Activated CD4-positive, alpha-beta memory T cell treated with anti-CD3 and anti-CD28 coated beads, Interleukin-2, amount 10 ng/mL, durations not matched to agents 7 days and 5 days (primary cell): ENCODE measurements at regions not wholly inside any gene's neighbourhood (a gene's known extent, or its start where the extent isn't known, plus 50 kb on each side); places are given as distances from the start of the nearest gene placed in this dataset.
"Not testable (repeated sequence)": the region's sequence is repeated elsewhere in the genome, so short reads cannot be mapped to it uniquely, and the experiment has no call there.

Source experiments
- CTCF ChIA-PET: fragments of 350-600 bp; sonication (Branson Sonifier 250); formaldehyde crosslinking; loops from one replicate; lab custom pipeline; 2021; ENCODE audit warnings: antibody characterized with exemption, inconsistent platforms; lab: Charles Lee
- POLR2A ChIA-PET: fragments of 350-600 bp; sonication (Branson Sonifier 250); formaldehyde crosslinking; loops from one replicate; lab custom pipeline; 2021; ENCODE audit warnings: antibody characterized with exemption; lab: Charles Lee
- DNase-seq: peaks from one replicate; pipeline ENCODE4 v3.0.0-alpha.2; 2020
- H3K27ac Mint-ChIP-seq: one replicate; pipeline ENCODE4 v1.8.0; 2021; ENCODE audit warnings: mild to moderate bottlenecking, mixed read lengths
- H3K27me3 Mint-ChIP-seq: one replicate; pipeline ENCODE4 v1.8.0; 2021; ENCODE audit warnings: mixed read lengths
- H3K36me3 Mint-ChIP-seq: one replicate; pipeline ENCODE4 v1.8.0; 2021; ENCODE audit warnings: low read depth, mixed read lengths
- H3K4me1 Mint-ChIP-seq: one replicate; pipeline ENCODE4 v1.8.0; 2021; ENCODE audit warnings: mixed read lengths
- H3K4me3 Mint-ChIP-seq: one replicate; pipeline ENCODE4 v1.8.0; 2021; ENCODE audit warnings: mild to moderate bottlenecking, mixed read lengths
- H3K9me3 Mint-ChIP-seq: one replicate; pipeline ENCODE4 v1.8.0; 2021; ENCODE audit warnings: mixed read lengths

DNA sequence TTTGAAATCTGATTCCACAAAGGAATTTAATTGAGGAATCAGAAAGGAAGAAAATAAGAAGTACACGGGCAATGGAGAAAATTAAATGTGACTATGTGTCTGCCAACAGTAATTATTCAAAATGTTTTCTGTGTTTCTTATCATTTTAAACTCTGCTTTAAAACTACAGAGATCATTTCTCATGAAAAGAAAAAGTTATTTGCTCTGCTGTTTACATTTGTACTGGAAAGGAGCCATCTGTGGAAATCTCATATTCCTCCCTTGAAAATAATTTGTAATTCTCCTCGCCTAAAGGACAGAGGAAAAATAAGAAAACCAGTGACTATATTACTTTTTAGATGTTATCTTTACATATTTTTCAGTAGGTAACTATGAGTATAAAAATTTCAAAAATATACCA lies 181.9 kb upstream of the MEIS1 start:
- POLR2A ChIA-PET, result no interaction called here

GRCh38 chr2:66252109-66252508 lies 182.8 kb upstream of the MEIS1 start:
- DNase-seq, result no peak
- no peaks in the 10 kb centered on the region for H3K4me1 Mint-ChIP-seq
- ChIA-PET CTCF (no interaction called here), POLR2A (no interaction called here)
- no peak overlapping the region for H3K4me3 Mint-ChIP-seq
- peaks cover 6% of the 10 kb centered on the region for H3K9me3 Mint-ChIP-seq
- no peak overlapping the region for H3K27ac Mint-ChIP-seq
- H3K27me3 Mint-ChIP-seq, result no peaks in the 10 kb centered on the region
- no peaks in the 10 kb centered on the region for H3K36me3 Mint-ChIP-seq

More for the DNA sequence above, 181.9 kb upstream of the MEIS1 start:
- DNase-seq, result no peak
- Mint-ChIP-seq H3K4me1 (no peaks in the 10 kb centered on the region), H3K27me3 (no peaks in the 10 kb centered on the region), H3K36me3 (no peaks in the 10 kb centered on the region), H3K4me3 (no peak overlapping the region), H3K9me3 (peaks cover 2% of the 10 kb centered on the region), H3K27ac (no peak overlapping the region)
- CTCF ChIA-PET, result no interaction called here

DNA sequence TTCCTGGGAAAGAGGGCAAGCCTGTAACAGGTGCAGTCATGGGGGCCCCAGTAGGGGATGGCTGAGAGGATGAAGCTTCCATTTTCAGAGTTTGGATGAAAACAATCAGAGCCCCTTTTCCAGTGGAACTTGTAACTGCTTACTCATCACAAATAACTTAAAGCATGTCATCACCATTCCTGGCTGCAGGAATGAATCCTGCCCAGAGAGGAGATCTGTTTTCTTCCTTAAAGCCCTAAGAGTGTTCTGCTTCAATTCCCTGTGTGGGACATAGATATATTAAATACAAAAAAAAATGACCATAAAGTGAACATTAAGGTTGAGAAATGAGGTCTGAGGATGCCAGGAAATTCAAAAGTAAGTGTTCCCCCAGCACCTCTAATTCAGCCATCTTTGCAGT lies 183.4 kb upstream of the MEIS1 start:
- POLR2A ChIA-PET, result no interaction called here
- H3K27me3 Mint-ChIP-seq, result no peaks in the 10 kb centered on the region
- CTCF ChIA-PET, result no interaction called here
- H3K27ac Mint-ChIP-seq, result no peak overlapping the region
- no peaks in the 10 kb centered on the region for H3K36me3 Mint-ChIP-seq
- no peak overlapping the region for H3K4me3 Mint-ChIP-seq
- no peak for DNase-seq
- peaks cover 8% of the 10 kb centered on the region for H3K9me3 Mint-ChIP-seq
- no peaks in the 10 kb centered on the region for H3K4me1 Mint-ChIP-seq

- H3K36me3 Mint-ChIP-seq, result not testable (repeated sequence)
- peaks cover 12% of the 10 kb centered on the region for H3K9me3 Mint-ChIP-seq
Measured at GRCh38 chr2:66249089-66249488, 185.8 kb upstream of the MEIS1 start.

GRCh38 chr2:66243809-66244208 lies 191.1 kb upstream of the MEIS1 start:
- H3K36me3 Mint-ChIP-seq, CTCF ChIA-PET, H3K4me3 Mint-ChIP-seq, H3K27ac Mint-ChIP-seq, H3K4me1 Mint-ChIP-seq, POLR2A ChIA-PET, DNase-seq, H3K27me3 Mint-ChIP-seq: not testable (repeated sequence)
- peaks cover 12% of the 10 kb centered on the region for H3K9me3 Mint-ChIP-seq

More at GRCh38 chr2:66249089-66249488, 185.8 kb upstream of the MEIS1 start:
- H3K27me3 Mint-ChIP-seq, DNase-seq, CTCF ChIA-PET, POLR2A ChIA-PET, H3K4me1 Mint-ChIP-seq, H3K4me3 Mint-ChIP-seq, H3K27ac Mint-ChIP-seq: not testable (repeated sequence)

GRCh38 chr2:66242888-66243287 lies 192.0 kb upstream of the MEIS1 start:
- H3K27ac Mint-ChIP-seq, H3K36me3 Mint-ChIP-seq, H3K9me3 Mint-ChIP-seq, DNase-seq, H3K4me3 Mint-ChIP-seq, POLR2A ChIA-PET, H3K27me3 Mint-ChIP-seq, CTCF ChIA-PET, H3K4me1 Mint-ChIP-seq: not testable (repeated sequence)

DNA sequence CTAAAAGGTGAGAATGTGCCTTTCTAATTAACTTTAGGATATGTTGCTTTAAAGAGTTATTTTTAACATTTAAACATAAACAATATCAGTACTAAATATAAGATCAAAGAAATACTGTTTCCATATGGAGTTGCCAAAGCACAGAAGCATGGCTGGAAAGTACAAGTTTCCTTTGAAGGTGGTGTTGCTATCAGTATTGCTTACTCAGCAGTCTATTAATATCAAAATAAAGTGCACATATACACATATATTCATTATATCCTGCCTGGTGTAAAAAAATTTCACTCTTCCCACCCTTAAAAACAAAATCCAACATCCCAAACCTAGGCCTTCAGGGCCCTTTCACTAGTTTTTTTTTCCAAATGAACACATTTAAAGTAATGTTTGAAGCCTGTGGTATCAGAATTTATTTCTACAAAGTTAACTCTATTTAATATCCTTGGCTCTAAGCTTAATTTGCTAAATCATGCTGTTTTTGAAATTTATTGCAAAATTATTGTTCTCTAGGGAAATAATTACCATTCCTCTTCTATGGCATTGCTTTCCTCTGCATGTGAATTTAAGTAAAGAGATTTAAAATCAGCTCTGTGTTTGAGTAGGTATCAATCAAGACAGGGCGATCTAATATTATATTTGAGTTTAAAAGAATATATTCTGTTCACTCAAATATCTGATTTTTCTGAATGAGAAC lies 192.7 kb upstream of the MEIS1 start:
- H3K36me3 Mint-ChIP-seq, result no peaks in the 10 kb centered on the region
- H3K4me1 Mint-ChIP-seq, result no peaks in the 10 kb centered on the region
- H3K4me3 Mint-ChIP-seq, result no peak overlapping the region
- ChIA-PET CTCF (no interaction called here), POLR2A (no interaction called here)
- H3K9me3 Mint-ChIP-seq, result peaks cover 7% of the 10 kb centered on the region
- H3K27ac Mint-ChIP-seq, result no peak overlapping the region
- H3K27me3 Mint-ChIP-seq, result no peaks in the 10 kb centered on the region
- no peak for DNase-seq

DNA sequence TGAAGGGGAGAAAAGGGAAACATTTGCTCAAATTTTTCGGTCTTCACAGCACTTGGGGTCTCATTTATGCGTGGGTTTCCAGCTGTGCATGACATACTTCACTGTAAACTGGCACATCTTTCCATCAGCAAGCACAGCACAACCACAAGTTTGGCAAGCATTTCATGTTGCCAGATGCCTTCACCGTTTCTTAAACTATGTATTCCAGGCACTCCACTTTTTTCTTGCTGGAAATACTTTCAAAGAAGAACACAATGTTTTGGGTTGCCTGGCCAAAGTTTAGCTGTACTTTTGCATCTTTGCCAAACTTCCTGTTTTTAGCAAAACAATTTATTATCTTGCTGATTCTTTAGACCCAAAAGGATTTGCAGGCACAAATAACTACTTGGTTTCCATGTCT lies 194.6 kb upstream of the MEIS1 start:
- Mint-ChIP-seq H3K9me3 (peaks cover 7% of the 10 kb centered on the region), H3K27me3 (no peaks in the 10 kb centered on the region), H3K4me3 (no peak overlapping the region), H3K27ac (no peak overlapping the region), H3K36me3 (no peaks in the 10 kb centered on the region), H3K4me1 (no peaks in the 10 kb centered on the region)
- no peak for DNase-seq
- CTCF ChIA-PET, result no interaction called here
- POLR2A ChIA-PET, result no interaction called here

GRCh38 chr2:66239655-66240054 lies 195.3 kb upstream of the MEIS1 start:
- H3K36me3 Mint-ChIP-seq, result no peaks in the 10 kb centered on the region
- H3K4me1 Mint-ChIP-seq, result no peaks in the 10 kb centered on the region
- ChIA-PET CTCF (no interaction called here), POLR2A (no interaction called here)
- H3K9me3 Mint-ChIP-seq, result peaks cover 7% of the 10 kb centered on the region
- H3K4me3 Mint-ChIP-seq, result no peak overlapping the region
- no peak for DNase-seq
- H3K27ac Mint-ChIP-seq, result no peak overlapping the region
- no peaks in the 10 kb centered on the region for H3K27me3 Mint-ChIP-seq

DNA sequence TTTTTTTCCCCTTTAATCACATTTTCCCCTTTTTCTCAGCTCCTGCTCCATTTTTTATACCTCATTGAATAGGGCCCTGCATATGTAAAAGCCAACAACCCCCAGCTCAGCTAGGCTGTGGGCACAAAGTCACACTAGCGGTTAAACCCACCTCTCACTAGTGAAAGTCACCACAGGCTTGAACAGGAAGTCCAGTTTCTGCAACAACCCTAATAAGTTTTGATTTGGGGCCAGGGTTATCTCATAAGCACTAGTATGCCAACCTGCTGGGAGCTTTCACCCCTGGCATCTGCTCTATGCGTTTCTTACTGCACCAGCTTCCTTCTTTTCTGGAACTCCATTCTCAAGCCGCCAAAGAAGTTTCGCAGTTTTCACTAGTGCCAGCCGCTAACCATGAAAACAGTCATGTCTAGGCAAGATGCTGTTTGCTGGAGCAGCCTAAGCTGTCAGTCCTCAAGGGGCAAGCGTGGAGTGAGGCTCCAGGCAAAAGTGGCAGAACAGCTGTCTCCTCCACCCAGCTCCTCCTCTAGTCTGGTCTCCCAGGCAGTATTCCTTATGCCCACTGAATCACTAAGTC lies 197.0 kb upstream of the MEIS1 start:
- Mint-ChIP-seq H3K27ac (no peak overlapping the region), H3K27me3 (no peaks in the 10 kb centered on the region), H3K9me3 (peaks cover 3% of the 10 kb centered on the region), H3K4me3 (no peak overlapping the region), H3K36me3 (no peaks in the 10 kb centered on the region), H3K4me1 (no peaks in the 10 kb centered on the region)
- CTCF ChIA-PET, result no interaction called here
- no peak for DNase-seq
- POLR2A ChIA-PET, result no interaction called here

DNA sequence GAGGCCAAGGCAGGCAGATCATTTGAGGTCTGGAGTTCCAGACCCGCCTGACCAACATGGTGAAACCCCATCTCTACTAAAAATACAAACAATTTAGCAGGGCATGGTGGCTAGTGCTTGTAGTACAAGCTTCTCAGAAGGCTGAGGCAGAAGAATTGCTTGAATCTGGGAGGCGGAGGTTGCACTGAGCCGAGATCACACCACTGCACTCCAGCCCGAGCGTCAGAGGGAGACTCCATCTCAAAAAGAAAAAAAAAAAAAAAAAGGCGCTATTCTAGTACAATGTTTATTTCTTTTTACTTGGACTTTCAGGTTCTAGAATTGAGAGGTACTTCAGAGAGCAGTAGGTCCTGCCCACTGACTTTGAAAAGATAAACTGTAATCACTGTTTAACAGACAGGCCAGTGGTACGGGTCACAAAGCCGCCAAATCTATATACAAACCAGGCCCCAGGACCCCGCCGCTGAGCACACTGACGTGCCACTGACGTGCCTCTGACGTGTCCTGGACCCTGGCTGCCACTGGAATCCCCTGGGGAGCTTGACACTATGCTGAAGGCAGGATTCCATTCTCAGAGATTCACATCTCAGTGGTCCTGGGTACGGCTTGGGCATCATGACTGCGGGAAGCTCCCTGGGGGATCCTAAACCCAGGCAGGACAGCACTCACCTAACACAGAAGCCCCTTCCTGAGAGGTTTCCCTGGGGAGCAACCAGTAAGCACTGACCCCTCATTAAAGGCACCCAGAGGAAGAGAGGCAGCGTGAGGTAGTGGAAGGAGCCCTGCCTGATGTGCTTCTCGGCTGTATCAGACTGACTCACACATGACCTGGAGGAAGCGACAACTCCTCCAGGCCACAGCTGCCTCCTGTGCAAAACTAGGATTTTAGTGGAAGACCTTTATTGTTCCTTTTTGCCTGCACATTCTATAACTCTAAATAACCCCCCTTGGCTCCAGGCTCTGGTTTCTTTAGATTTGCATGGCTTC lies 197.8 kb upstream of the MEIS1 start:
- H3K4me3 Mint-ChIP-seq, result no peak overlapping the region

DNA sequence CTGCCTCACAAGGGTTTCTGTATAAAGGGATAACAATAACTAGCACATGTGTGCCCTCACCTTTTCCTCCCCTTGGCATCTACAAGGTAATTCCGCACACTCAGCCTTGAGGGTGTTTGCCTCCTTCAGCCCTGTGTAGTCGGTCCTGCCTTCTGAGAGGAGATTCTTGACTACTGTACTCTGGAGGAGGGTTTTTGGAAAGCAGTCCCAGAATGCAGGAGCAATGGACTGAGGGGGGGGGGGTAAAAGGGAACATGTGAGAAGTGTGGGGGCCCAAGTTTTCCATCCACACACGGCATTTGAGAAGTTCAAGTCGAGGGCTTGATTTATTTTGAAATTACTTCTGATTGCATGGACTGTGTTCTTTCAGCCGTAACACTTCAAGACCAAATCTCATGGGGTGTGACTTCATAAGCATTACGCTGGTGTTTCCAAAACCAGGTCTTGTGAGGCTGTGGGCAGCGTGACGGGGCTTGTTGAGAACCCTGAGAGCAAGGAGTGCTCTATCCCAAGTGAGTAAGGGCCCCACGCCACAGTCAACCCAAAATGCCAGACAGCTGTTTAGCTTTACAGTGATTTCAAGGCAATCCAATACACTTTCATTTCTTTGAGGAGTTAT lies 198.7 kb upstream of the MEIS1 start:
- CTCF ChIA-PET, result no interaction called here
- Mint-ChIP-seq H3K4me3 (no peak overlapping the region), H3K4me1 (no peaks in the 10 kb centered on the region), H3K27ac (no peak overlapping the region), H3K27me3 (no peaks in the 10 kb centered on the region), H3K9me3 (peaks cover 3% of the 10 kb centered on the region), H3K36me3 (no peaks in the 10 kb centered on the region)
- no peak for DNase-seq
- POLR2A ChIA-PET, result no interaction called here

More for the DNA sequence above, 197.8 kb upstream of the MEIS1 start:
- CTCF ChIA-PET, result no interaction called here
- Mint-ChIP-seq H3K27me3 (no peaks in the 10 kb centered on the region), H3K4me1 (no peaks in the 10 kb centered on the region), H3K36me3 (no peaks in the 10 kb centered on the region), H3K9me3 (peaks cover 3% of the 10 kb centered on the region), H3K27ac (no peak overlapping the region)
- no peak for DNase-seq
- POLR2A ChIA-PET, result no interaction called here

DNA sequence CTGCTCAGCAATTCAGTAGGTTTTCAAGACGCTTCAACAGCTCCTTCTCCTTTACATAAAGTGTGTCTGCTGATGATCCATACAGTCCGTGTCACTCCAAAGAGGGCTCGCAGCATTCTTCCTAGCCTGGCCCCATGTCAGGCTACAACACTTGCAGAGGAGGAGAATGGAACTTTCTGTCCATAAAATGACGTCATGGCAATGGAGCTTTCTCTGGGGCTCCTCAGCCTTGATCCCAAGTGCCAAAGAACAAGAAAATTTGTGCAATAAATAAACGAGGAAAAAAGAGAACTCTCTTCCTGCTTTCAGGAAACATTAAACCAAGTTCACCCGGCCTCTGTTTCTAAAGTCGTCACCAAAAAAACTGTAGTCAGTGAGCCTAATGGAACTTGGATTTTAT lies 199.5 kb upstream of the MEIS1 start:
- DNase-seq, result no peak
- Mint-ChIP-seq H3K27me3 (no peaks in the 10 kb centered on the region), H3K4me3 (no peak overlapping the region), H3K27ac (no peak overlapping the region), H3K9me3 (peaks cover 3% of the 10 kb centered on the region), H3K36me3 (no peaks in the 10 kb centered on the region), H3K4me1 (no peaks in the 10 kb centered on the region)
- ChIA-PET CTCF (no interaction called here), POLR2A (no interaction called here)
